ENCODE measurements at regions not wholly inside any gene's neighbourhood (a gene's known extent, or its start where the extent isn't known, plus 50 kb on each side); places are given as distances from the start of the nearest gene placed in this dataset.
"Not testable (repeated sequence)": the region's sequence is repeated elsewhere in the genome, so short reads cannot be mapped to it uniquely, and the experiment has no call there.

GRCh38 chrX:50967736-50968135 is 57.2 kb downstream of the BMP15 start:
- FAIRE-seq (no peak), DNase-seq (ENCODE audit: low spot score) (peak; percentile 44)

GRCh38 chrX:50968871-50969635 is 58.5 kb downstream of the BMP15 start:
- FAIRE-seq (peak; percentile 97), DNase-seq (ENCODE audit: low spot score) (peak; percentile 63)

- DNase-seq (ENCODE audit: low spot score): peak; percentile 65
- FAIRE-seq: peak; percentile 98
Observed at GRCh38 chrX:50971395-50971794, 60.9 kb downstream of the BMP15 start.

- FAIRE-seq: no peak
Observed at GRCh38 chrX:50973199-50973598, 62.7 kb downstream of the BMP15 start.

GRCh38 chrX:50978920-50979682 is 68.6 kb downstream of the BMP15 start:
- no peak for DNase-seq (ENCODE audit: low spot score)
- FAIRE-seq: no peak

More at GRCh38 chrX:50973199-50973598, 62.7 kb downstream of the BMP15 start:
- no peak for DNase-seq (ENCODE audit: low spot score)

- FAIRE-seq: no peak
- DNase-seq (ENCODE audit: low spot score): no peak
Observed at GRCh38 chrX:50980251-50980650, 69.7 kb downstream of the BMP15 start.

- DNase-seq (ENCODE audit: low spot score) (no peak), FAIRE-seq (peak; percentile 65)
Observed at GRCh38 chrX:50988649-50989048, 78.1 kb downstream of the BMP15 start.

GRCh38 chrX:50996930-50997329 is 86.4 kb downstream of the BMP15 start:
- FAIRE-seq (no peak), DNase-seq (ENCODE audit: low spot score) (no peak)

- not testable (repeated sequence) for DNase-seq (ENCODE audit: low spot score)
Observed at GRCh38 chrX:51000384-51000783, 89.8 kb downstream of the BMP15 start.

GRCh38 chrX:51001733-51002632 is 91.4 kb downstream of the BMP15 start:
- not testable (repeated sequence) for FAIRE-seq; DNase-seq (ENCODE audit: low spot score)

More at GRCh38 chrX:51000384-51000783, 89.8 kb downstream of the BMP15 start:
- FAIRE-seq: not testable (repeated sequence)

GRCh38 chrX:51006064-51006463 is 95.5 kb downstream of the BMP15 start:
- DNase-seq (ENCODE audit: low spot score) (no peak), FAIRE-seq (no peak)

GRCh38 chrX:51024106-51024696 is 113.7 kb downstream of the BMP15 start:
- FAIRE-seq (no peak), DNase-seq (ENCODE audit: low spot score) (no peak)

- no peak for FAIRE-seq
- no peak for DNase-seq (ENCODE audit: low spot score)
Observed at GRCh38 chrX:51026862-51027261, 116.3 kb downstream of the BMP15 start.

GRCh38 chrX:51035746-51036145 is 125.2 kb downstream of the BMP15 start:
- FAIRE-seq (no peak), DNase-seq (ENCODE audit: low spot score) (no peak)

GRCh38 chrX:51047950-51048349 is 137.4 kb downstream of the BMP15 start:
- DNase-seq (ENCODE audit: low spot score): no peak
- FAIRE-seq: no peak

- no peak for DNase-seq (ENCODE audit: low spot score)
- FAIRE-seq: no peak
Observed at GRCh38 chrX:51053741-51054140, 143.2 kb downstream of the BMP15 start.

GRCh38 chrX:51098046-51098445 is 187.5 kb downstream of the BMP15 start:
- FAIRE-seq: no peak

GRCh38 chrX:51119058-51119926 is 208.8 kb downstream of the BMP15 start:
- FAIRE-seq; DNase-seq (ENCODE audit: low spot score): not testable (repeated sequence)

More at GRCh38 chrX:51098046-51098445, 187.5 kb downstream of the BMP15 start:
- DNase-seq (ENCODE audit: low spot score): no peak

- FAIRE-seq; DNase-seq (ENCODE audit: low spot score): not testable (repeated sequence)
Observed at GRCh38 chrX:51125743-51126142, 206.9 kb upstream of the NUDT10 start.
